ENCODE measurements at regions not wholly inside any gene's neighbourhood (a gene's known extent, or its start where the extent isn't known, plus 50 kb on each side); places are given as distances from the start of the nearest gene placed in this dataset.

- no peak for TF ChIP-seq POLR2A (IDR thresholded peaks at IDR 0.05; ENCODE audit: low read depth, low read length)
- TF ChIP-seq POLR2AphosphoS5 (IDR thresholded peaks at IDR 0.05; ENCODE audit: low read depth, low read length), result no peak
- no peak for TF ChIP-seq TAF1 (IDR thresholded peaks at IDR 0.05; ENCODE audit: borderline replicate concordance, low read depth, low read length)
Observed at GRCh38 chr11:10639350-10639749, 54.2 kb downstream of the IRAG1 start.

Measured in GM12892 (cell line).